HG02678 (cell line): ENCODE measurements at regions not wholly inside any gene's neighbourhood (a gene's known extent, or its start where the extent isn't known, plus 50 kb on each side); places are given as distances from the start of the nearest gene placed in this dataset.

Experiments used
- ATAC-seq: cut with Tn5 transposase; IDR thresholded peaks from one replicate; pipeline ENCODE4 v1.9.1; 2021; ENCODE audit warnings: mild to moderate bottlenecking, moderate library complexity; ENCODE audit not compliant: unreplicated experiment

DNA sequence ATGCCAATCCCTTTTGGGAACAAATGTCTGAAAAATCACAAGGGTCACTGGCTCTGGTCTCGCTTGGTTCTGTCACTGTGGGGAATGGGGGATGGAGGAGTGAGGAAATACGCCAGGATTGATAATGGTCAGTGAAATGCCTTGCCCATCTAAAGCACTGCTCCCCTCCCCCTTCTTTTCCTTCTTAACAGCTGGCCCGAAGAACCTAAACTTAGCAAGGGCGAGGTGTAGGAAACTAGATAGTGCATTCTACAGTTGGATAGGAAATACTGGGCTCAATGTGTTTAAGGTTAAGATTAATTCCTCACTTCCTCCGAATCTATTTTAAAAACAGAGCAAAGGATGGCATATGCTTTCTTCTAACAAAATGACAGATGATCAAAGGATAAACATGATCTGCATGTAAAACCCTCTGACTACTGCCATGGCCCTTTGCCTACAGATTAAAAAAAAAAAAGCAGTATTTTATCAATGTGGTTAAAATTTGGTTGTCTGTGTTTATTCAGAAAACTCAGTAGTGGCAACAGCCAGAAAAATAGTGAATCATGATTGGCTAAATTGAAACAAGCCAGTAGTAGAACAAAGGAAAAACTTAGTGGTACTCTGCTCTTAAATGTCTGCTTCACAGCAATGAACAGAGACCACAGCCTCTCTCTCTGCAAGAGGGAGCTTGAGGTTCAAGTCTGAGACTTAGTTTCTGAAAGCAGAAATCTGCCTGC lies 86.1 kb upstream of the VAV3 start:
- no peak for ATAC-seq

DNA sequence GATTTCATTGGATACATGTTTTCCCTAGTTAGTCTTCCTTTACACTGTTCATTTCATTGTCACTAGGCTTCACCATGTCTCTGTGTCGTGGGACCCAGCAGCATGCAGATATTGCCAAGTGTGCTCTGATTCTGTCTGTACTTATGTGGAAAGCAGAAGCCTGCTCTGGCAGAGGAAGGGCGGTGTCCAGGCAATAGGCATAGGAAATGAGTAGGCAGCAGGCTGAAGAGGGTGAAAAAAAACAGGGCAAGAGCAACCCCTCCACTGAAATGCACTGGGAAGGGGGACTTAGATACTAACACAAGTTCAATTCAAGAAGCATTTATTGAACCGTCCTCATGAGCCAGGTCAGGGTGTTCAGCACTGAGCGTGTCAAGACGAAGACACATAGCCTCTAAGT lies 85.2 kb upstream of the VAV3 start:
- ATAC-seq, result no peak

DNA sequence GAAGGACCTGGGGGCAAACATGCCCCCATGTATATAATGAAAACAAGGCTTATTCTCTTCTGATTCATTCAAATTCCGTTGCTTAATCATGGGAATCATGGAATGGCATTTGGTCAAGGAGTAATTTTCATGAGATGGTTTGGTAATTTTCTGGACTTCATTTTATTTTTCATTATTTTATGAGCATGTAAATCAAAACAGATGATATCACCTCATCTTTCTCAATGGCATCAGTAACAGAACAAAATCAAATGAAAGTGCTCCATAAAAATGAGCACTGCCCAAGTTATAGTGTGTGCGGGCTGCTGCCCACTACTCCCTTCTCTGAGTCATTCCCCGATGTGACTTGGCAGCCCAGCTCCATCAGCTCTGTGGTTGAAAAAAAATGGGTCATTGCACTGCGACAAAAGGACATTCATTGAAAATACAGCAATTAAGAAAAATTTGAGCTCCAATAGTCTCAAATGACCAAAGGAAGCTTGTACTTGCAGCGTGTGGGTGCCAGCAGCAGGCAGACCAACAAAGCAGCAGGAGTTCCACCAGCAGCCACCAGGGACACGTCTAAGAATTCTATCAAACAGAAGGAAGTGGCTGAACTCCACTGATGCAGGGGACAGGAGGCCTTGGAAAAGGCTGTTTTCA lies 84.3 kb upstream of the VAV3 start:
- no peak for ATAC-seq

DNA sequence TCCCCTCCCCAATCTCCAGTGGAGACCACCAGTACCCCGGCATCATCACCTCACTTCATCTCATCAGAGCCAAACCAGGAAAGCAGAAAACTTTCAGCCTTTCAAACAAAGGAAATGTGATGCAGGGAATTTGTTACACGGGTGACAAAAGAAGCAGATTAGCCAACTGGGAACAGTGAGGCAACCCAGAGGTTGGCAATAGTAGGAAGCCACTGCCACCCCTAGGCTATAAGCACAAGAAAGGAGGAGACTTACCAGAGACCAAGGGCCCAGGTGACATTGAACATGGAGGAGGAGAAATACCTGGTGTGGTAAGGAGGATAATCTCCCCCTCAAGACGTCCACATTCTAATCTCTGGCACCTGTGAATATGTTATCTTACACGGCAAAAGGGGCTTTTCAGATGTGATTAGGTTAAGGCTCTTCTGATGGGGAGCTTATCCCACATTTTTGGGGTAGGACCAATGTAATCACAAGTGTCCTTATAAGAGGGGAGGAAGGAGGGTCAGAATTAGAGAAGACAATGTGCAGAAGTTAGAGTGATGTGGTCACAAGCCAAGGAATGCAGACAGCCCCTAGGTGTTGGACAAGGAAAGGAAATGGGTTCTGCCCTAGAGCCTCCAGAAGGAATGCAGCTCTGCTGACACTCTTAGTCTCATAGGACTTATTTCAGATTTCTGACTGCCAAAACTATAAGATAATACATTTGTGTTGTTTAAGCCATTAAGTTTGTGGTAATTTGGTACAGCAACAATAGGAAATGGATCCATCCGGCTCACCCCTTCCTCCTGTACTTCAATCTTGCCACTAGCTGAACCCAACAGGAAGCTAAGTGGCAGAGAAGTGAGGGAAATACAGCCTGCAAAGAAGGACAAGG lies 83.6 kb upstream of the VAV3 start:
- no peak for ATAC-seq

DNA sequence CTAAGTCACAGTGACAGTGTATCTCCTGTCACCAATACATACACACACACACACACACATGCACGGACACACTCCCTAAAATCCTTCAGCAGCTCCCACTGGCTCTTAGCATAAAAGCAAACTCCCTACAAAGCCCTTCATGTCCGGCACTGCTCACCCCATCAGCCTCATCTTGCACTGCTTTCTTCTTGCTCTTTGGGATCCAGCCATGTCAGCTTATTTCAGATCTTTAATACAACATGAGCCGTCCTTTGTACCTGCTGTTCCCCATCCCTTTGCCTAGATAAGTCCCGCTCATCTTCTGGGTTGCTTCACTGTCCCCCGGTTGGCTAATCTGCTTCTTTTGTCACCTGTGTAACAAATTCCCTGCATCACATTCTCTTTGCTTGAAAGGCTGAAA lies 82.1 kb upstream of the VAV3 start:
- ATAC-seq, result no peak

DNA sequence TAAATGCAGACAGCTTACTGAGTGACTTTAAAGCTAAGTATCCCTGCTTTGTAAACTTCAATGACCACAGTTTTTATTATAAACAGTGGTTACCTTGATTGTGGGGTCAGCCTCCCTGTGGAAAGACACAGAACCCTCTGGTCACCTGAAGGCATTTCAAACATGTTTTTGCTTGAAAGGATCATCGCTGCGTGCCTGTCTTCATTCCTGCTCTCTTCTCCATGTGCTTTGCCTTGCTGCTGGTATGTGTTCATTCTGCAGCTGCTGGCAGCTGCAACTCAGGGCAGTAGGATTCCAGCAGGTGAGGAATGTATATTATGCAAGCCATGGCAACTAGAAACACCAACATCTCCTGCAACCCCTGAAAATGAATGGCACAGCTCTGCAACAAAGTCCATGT lies 81.0 kb upstream of the VAV3 start:
- no peak for ATAC-seq

DNA sequence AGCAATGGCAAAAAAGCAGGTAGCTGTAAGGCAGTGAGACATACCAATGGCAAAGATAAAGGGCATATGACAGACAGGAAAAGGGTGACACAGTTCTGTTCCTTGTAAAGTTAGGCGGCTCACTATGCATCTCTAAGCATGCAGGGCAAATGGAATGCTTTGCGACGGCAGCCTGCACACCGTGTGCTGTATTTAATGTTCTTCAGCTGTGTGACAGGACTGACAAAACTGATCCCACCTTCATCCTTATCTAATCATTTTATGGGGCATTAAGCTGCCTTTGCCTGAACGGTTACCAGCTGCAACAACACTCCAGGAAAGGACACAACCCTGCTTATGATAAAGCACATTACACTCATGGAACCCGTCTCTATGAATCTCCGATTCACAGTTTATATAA lies 80.5 kb upstream of the VAV3 start:
- no peak for ATAC-seq

DNA sequence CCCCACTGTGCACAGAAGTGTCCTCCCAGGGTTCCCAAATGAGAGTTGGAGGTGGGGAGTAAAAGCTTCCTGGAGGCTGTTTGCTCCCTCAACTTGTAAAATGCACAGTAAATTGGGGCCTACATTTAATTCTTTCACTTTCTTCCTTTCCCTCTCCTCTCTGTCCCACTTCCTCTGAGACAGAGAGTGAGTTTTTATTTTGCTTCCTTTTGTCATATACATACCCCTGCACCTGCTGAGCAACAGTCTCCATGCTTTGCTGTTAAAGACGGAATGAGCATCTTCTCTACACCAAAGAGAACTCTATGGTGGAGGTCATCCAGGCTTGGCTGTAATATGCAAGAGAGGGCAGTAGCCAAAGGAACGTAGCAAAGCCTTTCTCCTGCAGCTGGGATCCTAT lies 79.3 kb upstream of the VAV3 start:
- no peak for ATAC-seq

DNA sequence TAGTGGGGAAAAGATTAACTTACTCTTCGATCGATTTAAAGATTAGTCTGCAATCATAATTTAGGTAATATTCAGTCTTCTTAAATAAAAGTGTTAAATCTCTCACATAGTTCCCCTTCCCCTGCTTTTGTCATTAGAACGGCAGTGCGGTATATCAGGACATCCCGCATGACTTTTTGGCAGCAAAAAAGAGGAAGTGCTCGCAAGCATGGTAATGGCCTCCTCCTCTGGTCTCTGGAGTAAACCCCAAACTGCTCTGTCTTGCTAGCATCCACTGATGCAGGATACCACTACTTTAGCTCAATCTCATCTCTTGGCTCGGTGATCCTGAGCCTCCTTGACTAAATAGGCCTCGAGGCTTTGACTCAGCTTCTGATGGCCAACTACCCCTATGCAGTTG lies 78.7 kb upstream of the VAV3 start:
- no peak for ATAC-seq

DNA sequence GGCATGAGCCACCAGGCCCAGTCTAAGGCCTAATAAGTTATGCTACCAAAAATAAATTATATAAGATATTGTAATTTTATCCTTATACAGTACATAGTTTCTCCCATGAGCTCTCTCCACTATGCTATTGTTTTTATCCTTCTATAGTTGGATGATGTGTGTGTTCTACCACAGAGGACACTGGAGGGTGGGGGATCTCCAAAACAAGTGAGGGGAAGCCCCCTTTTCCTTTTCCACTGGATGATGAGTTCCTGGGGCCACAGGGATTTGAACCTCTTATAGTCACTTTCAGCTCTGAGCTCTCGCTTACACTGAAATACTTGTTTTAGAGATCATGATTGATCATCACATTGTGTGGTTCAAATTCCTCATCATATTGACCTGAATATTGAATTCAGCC lies 77.6 kb upstream of the VAV3 start:
- no peak for ATAC-seq

DNA sequence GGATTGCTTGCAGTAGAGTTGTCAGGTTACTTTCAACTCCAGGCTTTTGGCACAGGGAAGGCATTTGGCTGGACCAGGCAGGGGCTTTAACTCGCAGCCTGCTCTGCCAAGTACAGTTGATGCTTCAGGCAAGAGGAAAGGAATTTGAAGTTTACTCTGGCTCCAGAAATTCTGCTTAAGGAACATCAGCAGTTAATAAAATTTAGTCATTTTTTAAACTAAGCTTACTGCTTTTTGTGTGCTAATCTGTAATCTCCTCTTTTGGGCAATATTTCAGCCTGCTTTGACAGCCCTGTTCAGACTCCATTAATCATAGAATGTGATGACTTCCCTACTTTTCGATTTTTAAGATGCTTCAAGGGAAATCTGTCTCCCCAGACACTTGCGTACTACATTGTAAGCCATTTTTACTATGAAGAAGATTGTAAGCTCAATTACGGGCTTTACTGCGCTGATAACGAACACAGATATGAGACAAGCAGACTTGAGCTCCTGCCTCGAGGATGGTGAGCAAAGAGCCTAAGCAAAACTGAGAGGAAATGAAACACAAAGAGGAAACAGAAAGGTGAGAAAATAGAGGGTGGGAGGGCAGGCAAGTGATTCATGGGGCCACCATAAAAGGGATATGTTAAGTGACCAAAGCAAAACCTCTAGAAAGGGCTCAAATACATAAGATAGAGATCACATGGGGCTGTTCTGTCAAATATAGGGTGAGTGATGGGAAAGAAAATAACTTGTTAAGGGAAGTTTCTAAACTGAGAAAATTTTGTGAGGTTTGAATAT lies 76.6 kb upstream of the VAV3 start:
- ATAC-seq, result no peak

DNA sequence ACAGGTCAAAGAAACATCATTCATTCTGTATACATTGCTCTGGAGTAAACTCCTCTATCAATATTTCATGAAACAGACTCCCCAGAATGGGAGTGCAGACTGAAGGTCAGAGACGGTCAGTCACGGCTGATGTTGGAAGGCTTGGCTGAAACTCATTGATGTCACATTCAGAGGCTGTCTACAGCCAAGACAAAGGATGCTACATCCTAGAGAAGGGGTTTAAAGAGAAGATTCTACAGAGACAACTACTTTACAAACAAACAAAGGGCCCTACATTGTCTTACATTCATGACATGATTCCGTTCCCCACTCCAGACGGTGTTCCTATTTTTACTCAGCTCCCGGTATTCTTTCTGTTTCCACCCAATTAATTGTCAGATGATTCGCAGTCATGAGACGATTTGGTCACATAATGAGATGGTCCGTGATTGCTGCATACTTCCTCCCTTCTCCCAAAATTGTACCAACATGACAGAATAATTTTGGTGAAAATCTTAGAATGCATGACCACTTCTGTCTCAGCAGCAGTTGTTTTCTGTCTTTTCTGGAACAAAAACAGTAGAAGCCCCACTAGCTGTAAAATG lies 73.8 kb upstream of the VAV3 start:
- ATAC-seq, result no peak

DNA sequence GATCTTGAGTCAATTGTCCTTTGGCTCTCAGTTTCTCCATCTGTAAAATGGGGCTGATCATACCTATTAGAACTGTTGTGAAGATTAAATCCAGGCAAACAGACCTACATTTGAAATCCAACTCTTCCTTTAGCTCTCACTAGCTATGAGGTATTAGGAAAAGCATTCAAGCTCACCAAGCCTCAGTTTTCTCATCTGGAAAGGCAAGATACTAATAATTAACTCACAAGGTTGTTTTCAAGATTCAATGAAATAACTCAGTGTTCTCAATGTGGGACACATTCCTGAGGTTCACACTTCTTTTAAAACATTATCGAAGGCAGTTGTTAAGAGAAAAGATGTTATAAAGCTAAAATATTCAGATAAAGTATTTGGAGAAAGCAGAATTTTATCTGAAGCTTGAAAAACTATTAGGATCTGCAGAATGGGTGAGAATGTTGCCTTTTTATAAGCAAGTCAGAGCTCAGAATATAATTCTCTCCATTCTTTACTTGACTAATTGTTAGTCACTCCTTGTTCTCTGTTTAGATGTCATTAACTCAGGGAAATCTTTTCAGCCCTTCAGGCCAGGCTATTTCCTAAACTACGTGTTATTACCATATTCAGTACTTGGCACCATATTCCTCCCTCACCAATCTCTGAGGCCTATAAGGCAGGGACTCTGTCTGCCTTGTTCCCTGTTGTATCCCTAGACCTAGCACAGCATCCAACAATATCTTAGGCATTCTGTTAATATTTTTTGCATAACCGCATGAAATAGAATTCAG lies 72.0 kb upstream of the VAV3 start:
- no peak for ATAC-seq

DNA sequence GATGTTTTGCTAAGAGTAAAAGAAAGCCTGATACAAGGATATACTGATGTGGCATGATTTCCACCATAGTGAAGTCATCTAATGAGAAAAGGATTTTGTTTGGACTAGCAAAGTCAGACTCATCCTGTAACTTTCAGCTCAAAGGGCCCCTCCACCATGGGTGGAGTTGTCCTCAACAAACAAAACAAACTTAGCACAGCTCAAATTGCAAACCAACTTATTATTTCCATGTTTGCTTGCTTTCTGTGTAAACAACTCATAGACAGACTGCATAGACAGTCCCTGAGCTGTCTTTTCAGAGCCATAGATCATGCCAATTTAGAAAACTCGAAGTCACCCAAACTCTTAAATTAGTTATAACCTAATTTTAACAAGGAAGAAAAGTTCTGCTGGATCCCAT lies 69.4 kb upstream of the VAV3 start:
- ATAC-seq, result no peak

DNA sequence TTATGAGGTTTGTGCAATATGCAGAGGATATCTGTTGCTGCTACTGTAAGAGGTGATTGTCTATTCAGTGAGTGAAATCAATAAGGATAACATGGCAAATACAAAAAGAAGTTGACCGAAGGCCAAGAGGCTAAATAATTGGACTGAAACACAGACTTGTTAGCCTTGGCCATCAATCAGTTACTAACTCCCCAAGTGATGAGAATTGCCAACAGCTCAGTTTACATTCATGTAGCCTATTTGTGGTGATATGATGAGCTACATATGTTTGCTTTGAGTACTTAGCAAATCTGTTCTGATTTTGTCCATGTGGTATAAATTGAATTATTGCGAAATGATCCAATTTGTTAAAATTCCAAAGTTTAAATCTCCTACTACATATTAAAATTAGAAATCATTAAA lies 68.6 kb upstream of the VAV3 start:
- ATAC-seq, result no peak

DNA sequence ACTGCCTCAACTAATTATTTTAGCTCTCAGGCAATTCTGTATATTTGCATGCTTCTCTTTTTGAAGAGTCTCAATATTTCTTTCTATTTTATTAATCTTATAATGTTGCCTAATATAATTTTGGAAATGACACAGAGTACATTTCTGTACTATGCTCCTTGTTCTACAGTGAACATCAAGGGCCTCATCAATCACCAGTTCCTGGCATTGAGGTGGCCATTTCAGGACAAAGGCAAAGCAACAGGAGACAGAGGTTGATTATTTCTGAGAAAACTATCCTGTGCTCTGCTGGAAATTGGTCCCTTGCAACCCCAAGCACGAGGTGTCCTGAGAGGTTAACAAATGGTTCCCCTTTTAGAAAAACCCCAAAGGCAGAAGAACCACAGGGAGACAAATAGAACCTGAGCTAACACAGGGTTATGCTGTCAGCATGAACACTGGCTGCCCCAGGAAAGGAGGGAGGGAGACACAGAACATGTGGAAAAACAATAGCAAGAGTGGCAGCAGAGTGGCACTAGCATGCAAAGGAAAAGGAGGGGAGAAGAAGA lies 63.9 kb upstream of the VAV3 start:
- ATAC-seq, result no peak

DNA sequence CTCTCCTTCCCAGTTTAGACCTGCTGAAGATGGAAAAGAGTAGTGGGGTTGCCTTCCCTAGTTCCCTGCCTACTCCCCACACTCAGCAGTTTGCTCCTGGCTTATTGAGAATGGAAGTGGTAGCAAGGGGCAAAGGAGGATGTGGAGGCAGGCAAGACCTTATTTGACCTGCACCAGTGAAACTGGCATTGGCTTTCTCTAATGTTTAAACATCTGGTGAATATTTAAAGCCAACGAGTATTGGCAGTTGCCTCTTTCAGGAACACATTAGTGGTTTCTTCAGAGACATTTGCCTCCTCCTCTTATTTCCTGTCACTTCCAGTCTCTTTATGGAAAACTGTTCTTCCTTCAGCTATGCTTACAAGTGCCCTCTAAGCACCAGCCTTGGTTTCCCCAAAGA lies 62.4 kb upstream of the VAV3 start:
- no peak for ATAC-seq

DNA sequence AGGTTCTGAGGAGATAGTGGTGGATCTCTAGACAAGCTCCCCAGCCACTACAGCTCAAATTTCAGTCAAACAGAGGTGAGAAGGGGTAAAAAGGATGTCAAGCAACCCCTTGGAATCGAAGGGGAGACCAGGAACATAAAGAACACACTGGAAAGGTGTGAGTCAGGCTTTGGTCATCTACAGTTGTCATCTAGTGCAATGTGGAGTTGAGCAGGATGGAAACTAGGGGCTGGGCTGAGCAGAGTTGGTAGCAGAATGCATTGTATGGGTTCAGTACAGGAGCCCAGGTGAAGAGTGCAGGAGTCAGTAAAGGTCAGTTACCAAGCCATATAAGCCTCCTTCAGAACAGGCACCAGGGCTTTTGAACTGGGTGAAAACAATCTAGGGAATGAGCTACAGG lies 52.7 kb upstream of the VAV3 start:
- ATAC-seq, result no peak

DNA sequence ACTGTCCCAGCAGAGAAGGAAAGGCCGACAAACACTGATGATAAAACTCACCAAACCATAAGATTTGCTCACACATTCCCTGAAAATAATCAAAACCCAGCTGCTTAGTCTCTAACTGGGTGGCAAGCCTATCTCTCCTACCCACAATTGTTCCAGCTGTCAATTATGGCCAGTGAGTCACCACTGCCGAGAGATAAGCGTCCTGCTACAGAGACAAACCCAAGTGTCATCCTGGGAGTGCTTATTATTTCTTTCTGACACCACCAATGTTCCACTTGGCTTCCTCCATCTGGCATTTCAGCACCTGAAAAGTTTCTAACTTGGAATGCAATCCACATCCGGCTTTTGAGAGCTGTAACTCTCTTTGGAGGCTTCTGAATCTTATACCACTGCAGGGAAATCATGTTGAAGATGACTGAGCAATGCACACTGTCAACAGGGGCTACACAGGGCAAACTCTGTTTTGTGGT lies 51.5 kb upstream of the VAV3 start:
- no peak for ATAC-seq
